ENCODE measurements at regions not wholly inside any gene's neighbourhood (a gene's known extent, or its start where the extent isn't known, plus 50 kb on each side); places are given as distances from the start of the nearest gene placed in this dataset.

- no peak overlapping the region for H3K4me3 ChIP-seq (replicated peaks in 1 of 2; ENCODE audit: low read depth in 1 of 2, low read length in 2 of 2)
- H3K9ac ChIP-seq (ENCODE audit: low read length): no peak overlapping the region
- ATAC-seq (no peak), DNase-seq (ENCODE audit: low read depth, low spot score) (no peak)
- no peaks in the 10 kb centered on the region; a peak in 1 of 4 replicates for H3K36me3 ChIP-seq (ENCODE audit: control insufficient read depth in 1 of 2, insufficient read depth in 2 of 2, low read length in 2 of 2)
- intact Hi-C loops (cut with micrococcal nuclease): no loop called here
- H3K9me3 ChIP-seq (ENCODE audit: control insufficient read depth in 1 of 2, insufficient read depth in 1 of 2, low read depth in 1 of 2, low read length in 2 of 2): no peaks in the 10 kb centered on the region; a peak in 1 of 4 replicates
- H3K4me2 ChIP-seq (ENCODE audit: low read length): no peak overlapping the region
- no peak overlapping the region for H3K27ac ChIP-seq (ENCODE audit: low read depth, low read length)
- no peaks in the 10 kb centered on the region for H3K9me2 ChIP-seq (ENCODE audit: insufficient read depth)
- TF ChIP-seq FOSL1 (IDR thresholded peaks at IDR 0.05; ENCODE audit: low read depth) (no peak), ZFX (IDR thresholded peaks at IDR 0.05) (no peak), RAD21 (IDR thresholded peaks at IDR 0.05; ENCODE audit: low read depth) (no peak), MAX (IDR thresholded peaks at IDR 0.05) (no peak), ELF1 (IDR thresholded peaks at IDR 0.05; ENCODE audit: borderline replicate concordance, low read depth) (no peak), REST (IDR thresholded peaks at IDR 0.05; ENCODE audit: low read depth) (no peak), CEBPB (IDR thresholded peaks at IDR 0.05; ENCODE audit: low read depth) (no peak), EZH2 (IDR thresholded peaks at IDR 0.05) (no peak), ATF3 (IDR thresholded peaks at IDR 0.05) (no peak), CBX3 (IDR thresholded peaks at IDR 0.05; ENCODE audit: low read depth) (no peak)
- no TSS peak for BruUV-seq (replicated peaks)
- CTCF ChIA-PET: no interaction called here
- H3K4me1 ChIP-seq (ENCODE audit: control insufficient read depth in 1 of 2, insufficient read depth in 2 of 2, low read length in 2 of 2): peaks cover 26 to 49% of the 10 kb centered on the region in 2 experiments
- no peak overlapping the region for H2AFZ ChIP-seq (ENCODE audit: low read depth, low read length, poor library complexity, severe bottlenecking)
- no peaks in the 10 kb centered on the region for H3K79me2 ChIP-seq (ENCODE audit: insufficient read depth, low read length)
- no peaks in the 10 kb centered on the region for H3K27me3 ChIP-seq (ENCODE audit: insufficient read depth, low read length)
- RAD21 ChIA-PET (ENCODE audit: low non-redundant PET in 1 of 2, low total read pairs in 2 of 2, uncharacterized antibody in 2 of 2, unreplicated experiment in 2 of 2): no interaction called here
- no peaks in the 10 kb centered on the region for H4K20me1 ChIP-seq (ENCODE audit: insufficient read depth)
- POLR2A ChIA-PET: no interaction called here
Measured at GRCh38 chr1:218669431-218669830, 324.3 kb downstream of the TGFB2 start.
